ENCODE measurements at regions not wholly inside any gene's neighbourhood (a gene's known extent, or its start where the extent isn't known, plus 50 kb on each side); places are given as distances from the start of the nearest gene placed in this dataset.
"Not testable (repeated sequence)": the region's sequence is repeated elsewhere in the genome, so short reads cannot be mapped to it uniquely, and the experiment has no call there.

- FAIRE-seq = no peak
These were observed 1207.5 kb upstream of the GOT2 start for GRCh38 chr16:59941594-59941993.

- FAIRE-seq = no peak
These were observed 1185.9 kb upstream of the GOT2 start for GRCh38 chr16:59920054-59920453.

- no peak for FAIRE-seq
These were observed 1179.5 kb upstream of the GOT2 start for GRCh38 chr16:59913666-59914065.

- no peak for FAIRE-seq
These were observed 1175.1 kb upstream of the GOT2 start for GRCh38 chr16:59909262-59909661.

- no peak for FAIRE-seq
These were observed 1173.5 kb upstream of the GOT2 start for GRCh38 chr16:59907611-59908010.

GRCh38 chr16:59905606-59906005 lies 1171.5 kb upstream of the GOT2 start:
- FAIRE-seq = no peak

- no peak for FAIRE-seq
These were observed 1171.0 kb upstream of the GOT2 start for GRCh38 chr16:59905131-59905530.

GRCh38 chr16:59899940-59900339 lies 1165.8 kb upstream of the GOT2 start:
- FAIRE-seq = no peak

- FAIRE-seq = no peak
These were observed 1158.3 kb upstream of the GOT2 start for GRCh38 chr16:59892376-59892775.

GRCh38 chr16:59887856-59888255 lies 1153.7 kb upstream of the GOT2 start:
- FAIRE-seq = no peak

- FAIRE-seq = no peak
These were observed 1151.9 kb upstream of the GOT2 start for GRCh38 chr16:59886021-59886420.

- no peak for FAIRE-seq
These were observed 1147.3 kb upstream of the GOT2 start for GRCh38 chr16:59881376-59881775.

GRCh38 chr16:59880611-59881010 lies 1146.5 kb upstream of the GOT2 start:
- no peak for FAIRE-seq

- FAIRE-seq = no peak
These were observed 1144.9 kb upstream of the GOT2 start for GRCh38 chr16:59878999-59879398.

- FAIRE-seq = no peak
These were observed 1144.4 kb upstream of the GOT2 start for GRCh38 chr16:59878479-59878878.

- no peak for FAIRE-seq
These were observed 1131.0 kb upstream of the GOT2 start for GRCh38 chr16:59864981-59865666.

- no peak for FAIRE-seq
These were observed 1125.7 kb upstream of the GOT2 start for GRCh38 chr16:59859676-59860402.

- no peak for FAIRE-seq
These were observed 1120.8 kb upstream of the GOT2 start for GRCh38 chr16:59854846-59855439.

GRCh38 chr16:59849716-59850115 lies 1115.6 kb upstream of the GOT2 start:
- FAIRE-seq = no peak

- no peak for FAIRE-seq
These were observed 1114.2 kb upstream of the GOT2 start for GRCh38 chr16:59848296-59848695.

GRCh38 chr16:59840169-59840568 lies 1106.1 kb upstream of the GOT2 start:
- no peak for FAIRE-seq

- FAIRE-seq = no peak
These were observed 1092.7 kb upstream of the GOT2 start for GRCh38 chr16:59826767-59827166.

GRCh38 chr16:59809488-59809887 lies 1075.4 kb upstream of the GOT2 start:
- not testable (repeated sequence) for FAIRE-seq

GRCh38 chr16:59783191-59783590 lies 1049.1 kb upstream of the GOT2 start:
- FAIRE-seq = no peak

Measured in TTC549 (cell line).